PC-9 (cell line): ENCODE measurements at regions not wholly inside any gene's neighbourhood (a gene's known extent, or its start where the extent isn't known, plus 50 kb on each side); places are given as distances from the start of the nearest gene placed in this dataset.
"Not testable (repeated sequence)": the region's sequence is repeated elsewhere in the genome, so short reads cannot be mapped to it uniquely, and the experiment has no call there.

Experiments
- EZH2 ChIP-seq: fragments of 200-600 bp; sonication (generic); IDR thresholded peaks from 2 replicates; pipeline ENCODE4 v1.8.0; 2017; ENCODE audit warnings: antibody characterized with exemption, low read depth
- TF ChIP-seq, protein P1 (sequence below): fragments of 200-600 bp; sonication (generic); conservative IDR thresholded peaks from 2 replicates; pipeline ENCODE4 v1.6.1; 2017; ENCODE audit warnings: mixed run types, antibody characterized with exemption, mild to moderate bottlenecking, moderate library complexity

DNA sequence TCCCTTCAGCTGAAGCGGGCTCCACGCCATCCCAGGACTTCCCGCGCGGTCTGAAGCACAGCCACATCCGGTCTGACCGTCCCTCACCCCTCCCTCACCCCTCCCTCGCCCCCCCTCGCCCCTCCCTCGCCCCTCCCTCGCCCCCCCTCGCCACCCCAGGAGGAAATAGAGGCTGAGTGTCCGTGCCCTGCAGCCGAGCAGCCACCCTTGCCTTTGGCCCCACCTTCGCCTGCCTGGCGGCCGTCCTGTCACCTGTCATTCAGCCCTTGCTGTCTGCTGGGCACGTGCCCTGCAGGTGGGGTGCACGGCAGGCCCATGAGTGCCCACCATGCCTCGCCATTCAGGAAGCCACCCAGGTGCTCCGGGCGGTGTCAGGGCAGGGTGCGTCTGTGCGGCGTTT lies 3988.1 kb upstream of the TPTE start:
- TF ChIP-seq, protein P1, sequence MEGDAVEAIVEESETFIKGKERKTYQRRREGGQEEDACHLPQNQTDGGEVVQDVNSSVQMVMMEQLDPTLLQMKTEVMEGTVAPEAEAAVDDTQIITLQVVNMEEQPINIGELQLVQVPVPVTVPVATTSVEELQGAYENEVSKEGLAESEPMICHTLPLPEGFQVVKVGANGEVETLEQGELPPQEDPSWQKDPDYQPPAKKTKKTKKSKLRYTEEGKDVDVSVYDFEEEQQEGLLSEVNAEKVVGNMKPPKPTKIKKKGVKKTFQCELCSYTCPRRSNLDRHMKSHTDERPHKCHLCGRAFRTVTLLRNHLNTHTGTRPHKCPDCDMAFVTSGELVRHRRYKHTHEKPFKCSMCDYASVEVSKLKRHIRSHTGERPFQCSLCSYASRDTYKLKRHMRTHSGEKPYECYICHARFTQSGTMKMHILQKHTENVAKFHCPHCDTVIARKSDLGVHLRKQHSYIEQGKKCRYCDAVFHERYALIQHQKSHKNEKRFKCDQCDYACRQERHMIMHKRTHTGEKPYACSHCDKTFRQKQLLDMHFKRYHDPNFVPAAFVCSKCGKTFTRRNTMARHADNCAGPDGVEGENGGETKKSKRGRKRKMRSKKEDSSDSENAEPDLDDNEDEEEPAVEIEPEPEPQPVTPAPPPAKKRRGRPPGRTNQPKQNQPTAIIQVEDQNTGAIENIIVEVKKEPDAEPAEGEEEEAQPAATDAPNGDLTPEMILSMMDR: not testable (repeated sequence)
- not testable (repeated sequence) for TF ChIP-seq EZH2
